DMS79 (cell line): ENCODE measurements at regions not wholly inside any gene's neighbourhood (a gene's known extent, or its start where the extent isn't known, plus 50 kb on each side); places are given as distances from the start of the nearest gene placed in this dataset.
"Not testable (repeated sequence)": the region's sequence is repeated elsewhere in the genome, so short reads cannot be mapped to it uniquely, and the experiment has no call there.

Source experiments
- DNase-seq: peaks from one replicate; lab custom pipeline; 2025; lab: John Stamatoyannopoulos, UW

DNA sequence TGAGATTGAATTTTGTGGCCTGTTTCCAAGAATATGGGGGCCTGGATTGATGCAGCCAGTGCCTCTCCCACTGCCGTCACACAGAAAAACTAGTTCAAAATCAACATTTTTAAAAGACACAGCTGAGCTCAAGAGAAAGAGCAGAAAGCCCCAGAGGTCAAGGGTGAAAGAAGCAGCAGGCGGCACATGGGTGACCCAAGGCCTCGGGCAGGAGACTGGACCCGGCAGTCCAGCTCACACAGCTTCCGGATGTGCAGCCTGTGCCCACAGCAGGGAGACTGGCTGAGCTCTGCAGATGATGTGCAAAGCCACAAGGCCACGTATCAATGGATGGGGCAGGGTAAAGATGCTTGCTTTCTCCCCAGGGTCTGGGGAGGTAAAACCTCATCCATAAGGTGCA, 50.4 kb upstream of the RNF32 start:
- DNase-seq = no peak

DNA sequence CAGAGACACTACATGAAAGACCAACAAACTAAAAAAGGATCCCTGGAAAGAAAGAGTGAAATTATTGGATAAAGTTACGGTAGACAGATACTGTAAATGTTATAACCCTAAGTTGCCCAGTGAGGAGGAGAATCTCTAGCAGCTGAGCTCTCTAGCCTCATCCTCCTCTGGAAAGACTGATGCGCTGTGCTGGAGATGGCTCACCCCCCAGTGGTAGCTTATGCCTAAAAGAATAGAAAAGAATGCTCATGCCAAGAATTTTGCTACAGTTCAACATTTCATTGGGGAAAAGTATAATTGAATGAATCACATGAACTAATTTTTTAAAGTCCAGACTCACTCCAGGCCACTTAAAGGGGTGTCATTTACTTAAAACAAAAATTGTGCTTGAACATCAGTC, 50.8 kb upstream of the RNF32 start:
- DNase-seq = no peak

DNA sequence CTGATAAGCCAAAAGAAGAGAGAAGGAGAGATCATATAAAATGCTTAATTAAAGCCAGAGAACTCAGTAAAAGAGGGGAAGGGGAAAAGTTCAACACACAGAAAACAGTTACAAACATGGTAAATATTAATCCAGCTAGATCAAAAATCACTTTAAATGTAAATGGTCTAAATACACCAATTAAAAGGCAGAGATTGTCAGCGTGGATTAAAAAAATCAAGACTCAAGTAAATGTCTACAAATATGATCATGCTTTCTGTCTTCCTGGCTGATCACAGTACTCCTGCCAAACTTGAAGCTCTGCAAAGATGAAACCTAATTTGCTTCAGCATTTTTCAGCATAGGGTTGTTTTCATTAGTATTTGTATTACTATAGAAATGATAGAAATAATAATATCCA, 54.6 kb upstream of the RNF32 start:
- no peak for DNase-seq

DNA sequence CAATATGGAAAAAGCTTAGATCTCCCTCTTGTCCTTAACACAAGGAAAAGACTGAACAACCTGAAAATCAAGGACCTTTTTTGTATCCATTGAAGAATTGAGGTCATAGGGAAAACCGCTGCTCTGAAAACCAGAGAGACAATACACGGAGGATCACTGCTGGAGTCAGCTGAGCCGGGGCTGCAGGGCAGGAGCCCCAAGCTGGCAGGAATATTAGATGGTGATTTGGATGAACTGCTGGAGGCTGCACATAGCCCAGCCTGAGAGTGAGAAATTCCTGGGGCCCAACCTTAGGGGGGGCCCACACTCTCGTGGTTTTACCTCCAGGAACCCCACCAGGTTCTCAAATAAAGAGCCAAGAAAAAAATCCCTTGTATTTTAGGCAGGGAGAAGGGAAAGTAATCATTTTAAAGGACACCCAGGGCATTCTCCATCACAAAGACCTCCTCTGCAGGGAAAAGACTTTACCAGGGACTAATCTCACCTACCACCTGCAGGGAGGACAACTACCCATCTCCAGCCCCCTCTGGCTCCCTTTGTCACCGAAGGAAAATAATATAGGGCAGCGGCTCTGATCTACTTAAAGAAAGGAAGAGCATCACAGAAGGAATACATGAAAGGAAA, 55.4 kb upstream of the RNF32 start:
- no peak for DNase-seq

DNA sequence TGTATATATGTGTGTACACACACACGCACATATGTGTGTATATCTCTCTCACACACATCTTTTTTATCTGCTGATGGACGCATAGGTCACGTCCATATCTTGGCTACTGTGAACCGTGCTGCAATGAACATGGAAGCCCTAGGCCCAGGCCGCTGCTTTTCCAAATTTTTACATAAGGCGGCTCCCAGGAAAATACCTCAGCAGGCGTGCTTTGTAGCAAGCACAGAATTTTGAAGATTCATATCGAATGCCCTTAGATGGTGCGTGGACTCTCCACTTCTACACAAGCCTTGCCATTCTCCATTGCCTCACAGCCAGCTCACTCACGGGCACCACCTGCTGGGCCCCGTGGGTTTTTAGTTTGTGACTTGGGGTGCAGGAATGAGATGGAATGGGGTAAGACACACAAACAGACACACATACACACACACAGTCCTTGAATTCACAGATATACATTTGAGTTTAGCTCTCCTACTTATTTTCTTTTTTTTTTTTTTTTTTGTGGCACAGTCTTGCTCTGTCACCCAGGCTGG, 57.9 kb upstream of the RNF32 start:
- DNase-seq = no peak

DNA sequence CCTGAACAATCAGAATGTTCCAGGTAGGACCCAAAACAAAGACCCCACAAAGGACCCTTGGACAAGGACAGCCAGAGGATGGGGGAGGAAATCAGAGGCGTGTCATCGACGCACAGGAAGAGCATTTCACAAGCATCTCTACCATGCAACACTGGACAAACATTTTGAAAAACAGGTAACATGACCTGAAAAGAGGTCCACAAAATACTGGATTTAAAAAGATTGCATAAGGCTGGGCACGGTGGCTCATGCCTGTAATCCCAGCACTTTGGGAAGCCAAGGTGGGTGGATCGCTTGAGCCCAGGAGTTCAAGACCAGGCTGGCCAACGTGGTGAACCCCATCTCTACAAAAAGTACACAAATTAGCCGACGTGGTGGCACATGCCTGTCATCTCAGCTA, 60.5 kb upstream of the RNF32 start:
- DNase-seq = no peak

DNA sequence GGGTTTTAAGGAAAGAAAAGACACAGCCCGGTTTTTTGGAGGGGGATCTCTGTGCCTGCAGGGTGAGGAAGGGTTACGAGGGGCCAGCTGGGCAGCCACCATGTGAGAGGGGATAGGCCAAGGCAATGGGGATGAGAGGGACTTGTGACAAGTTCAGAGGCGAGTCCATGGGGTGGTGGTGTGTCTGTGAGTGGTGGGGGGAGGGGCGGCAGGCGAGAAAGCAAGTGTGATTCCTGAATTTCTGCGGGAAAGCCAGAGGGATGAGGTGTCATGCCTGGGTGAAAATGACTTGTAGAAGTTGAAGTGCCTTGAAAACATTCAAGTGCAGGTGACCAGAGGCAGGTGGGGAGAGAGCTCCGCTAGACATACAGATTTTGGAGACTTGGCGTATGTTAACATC, 61.0 kb upstream of the RNF32 start:
- DNase-seq = no peak

DNA sequence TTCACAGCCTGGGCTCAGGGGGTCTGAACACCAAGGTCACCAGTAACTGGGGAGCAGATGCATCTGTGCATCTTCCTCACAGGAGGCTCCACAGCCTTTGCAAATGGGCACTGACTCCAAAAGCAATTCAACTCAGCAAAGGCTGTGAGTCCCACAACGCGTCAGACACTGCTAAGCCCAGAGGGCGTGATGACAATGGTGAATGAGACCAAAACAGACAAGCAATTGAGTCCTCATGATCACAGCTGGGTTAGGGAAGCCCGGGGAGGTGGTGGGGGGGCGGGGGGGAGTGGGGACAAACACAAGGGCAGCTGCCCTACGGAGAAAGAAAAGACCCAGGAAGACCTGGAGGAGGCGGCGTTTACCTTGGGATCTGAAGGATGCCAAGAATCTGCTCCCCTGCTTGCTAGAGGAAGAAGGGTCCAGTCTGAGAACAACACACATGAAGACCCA, 61.6 kb upstream of the RNF32 start:
- DNase-seq = no peak

DNA sequence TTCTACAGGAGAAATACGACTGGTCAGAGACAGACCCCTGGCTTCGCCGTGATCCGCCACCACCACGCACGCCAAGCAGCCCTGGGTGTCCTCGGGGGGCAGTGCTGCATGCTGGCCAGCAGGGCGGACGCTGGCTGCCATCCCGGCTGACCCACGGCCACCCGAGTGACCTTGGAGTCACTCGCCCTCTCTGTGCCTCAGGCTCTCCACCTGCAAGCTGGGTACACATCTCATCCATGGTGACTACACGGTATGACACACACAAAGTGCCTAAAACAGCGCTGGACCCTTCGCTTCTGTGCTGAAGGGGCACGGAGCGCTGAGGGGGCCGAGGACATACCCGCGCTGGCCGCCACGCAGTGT, 62.0 kb upstream of the RNF32 start:
- DNase-seq = no peak

DNA sequence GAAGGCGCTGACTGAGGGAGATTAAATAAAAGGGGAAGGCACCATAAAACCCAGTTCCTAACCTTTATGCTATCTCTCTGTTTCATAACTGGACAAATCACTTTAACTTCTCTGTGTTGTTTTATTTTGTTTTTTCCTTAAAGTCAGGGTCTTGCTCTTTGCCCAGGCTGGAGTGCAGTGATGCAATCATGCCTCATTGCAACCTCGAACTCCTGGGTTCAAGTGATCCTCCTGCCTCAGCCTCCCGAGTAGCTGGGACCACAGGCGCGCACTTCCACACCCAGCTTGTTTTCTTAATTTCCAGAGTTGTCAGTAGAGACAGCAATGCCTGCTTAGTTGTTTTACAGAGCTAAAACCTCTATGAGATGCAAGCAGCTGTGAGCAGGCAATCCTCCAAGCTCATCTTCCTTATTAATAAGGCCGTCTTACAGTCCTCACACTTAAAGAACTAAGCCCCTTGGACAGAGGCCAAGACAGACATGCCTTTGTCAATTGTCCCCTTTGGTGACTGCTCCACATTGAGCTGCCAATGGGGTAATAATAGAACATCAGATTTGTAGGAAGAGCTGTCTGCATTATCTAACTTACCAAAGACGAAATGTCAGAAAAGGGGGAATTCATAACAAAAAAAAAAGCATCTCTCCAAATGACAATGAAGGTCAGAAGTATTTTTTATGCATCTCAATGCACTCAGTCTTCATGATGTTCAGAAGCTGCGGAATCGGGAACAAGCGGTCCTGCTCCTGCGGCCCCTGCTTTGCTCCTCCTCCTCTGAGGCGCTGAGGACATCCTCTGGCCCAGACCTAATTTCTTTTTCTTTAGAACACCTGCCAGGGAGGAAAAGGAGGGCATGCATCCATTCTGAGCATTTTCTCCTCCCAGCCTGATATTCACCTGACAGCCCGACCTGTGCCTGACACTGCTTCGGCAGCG, 62.7 kb upstream of the RNF32 start:
- DNase-seq = no peak

DNA sequence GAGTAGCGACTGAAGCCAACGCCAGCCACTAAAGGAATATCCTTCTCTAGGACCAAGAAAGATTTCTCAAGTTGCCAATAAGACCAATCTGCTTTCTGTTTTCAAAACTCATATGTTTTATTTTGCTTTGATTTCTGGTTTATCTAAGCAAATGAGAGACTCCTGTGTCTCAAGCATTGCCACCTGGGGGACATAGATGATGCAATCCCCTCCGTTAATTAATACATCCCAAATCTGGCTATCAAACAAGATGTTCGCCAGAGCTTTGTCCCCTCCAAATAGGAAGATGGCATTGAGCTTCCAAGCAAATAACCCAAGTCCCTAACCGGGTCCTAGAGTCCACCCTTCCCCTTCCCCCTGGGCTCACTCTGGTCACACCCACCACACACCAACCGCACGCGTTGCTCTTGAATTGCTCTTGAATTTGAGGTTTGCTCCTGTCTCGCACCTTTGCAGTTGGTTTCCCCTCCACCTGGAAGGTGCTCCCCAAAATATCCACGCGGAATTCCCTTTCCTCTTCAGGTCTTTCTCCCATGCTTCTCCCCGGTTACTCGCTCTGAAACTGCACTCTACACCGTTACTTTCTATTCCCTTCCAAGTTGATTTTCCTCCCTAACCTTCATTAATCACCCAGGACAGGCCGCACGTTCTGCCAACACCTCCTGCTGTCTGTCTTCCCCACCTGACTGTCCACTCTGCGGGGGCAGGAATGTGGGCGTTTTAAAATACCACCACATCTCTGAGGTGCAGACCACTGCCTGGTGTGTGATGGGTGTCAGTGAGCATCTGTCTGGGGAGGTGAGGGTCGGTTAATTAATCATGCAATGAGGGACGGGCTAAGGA, 64.1 kb upstream of the RNF32 start:
- no peak for DNase-seq

DNA sequence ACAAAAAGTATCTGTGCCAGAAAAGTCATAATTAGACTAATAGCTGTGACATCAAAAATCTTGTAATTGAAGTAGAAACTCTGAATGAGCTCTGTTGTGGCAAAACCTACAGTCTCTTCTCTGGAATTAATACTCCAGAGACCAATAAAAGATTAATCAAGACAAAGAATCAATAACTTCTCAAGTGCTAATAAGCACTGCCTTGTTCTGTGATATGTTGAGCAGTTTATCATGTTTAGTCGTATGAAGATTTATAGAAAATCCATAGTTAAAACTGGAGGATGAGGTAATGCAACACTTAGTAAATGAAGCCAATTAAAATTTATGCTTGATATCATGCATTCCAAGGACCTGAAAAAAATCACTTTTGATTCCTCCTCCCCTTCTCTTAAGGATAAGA, 72.3 kb upstream of the RNF32 start:
- no peak for DNase-seq

DNA sequence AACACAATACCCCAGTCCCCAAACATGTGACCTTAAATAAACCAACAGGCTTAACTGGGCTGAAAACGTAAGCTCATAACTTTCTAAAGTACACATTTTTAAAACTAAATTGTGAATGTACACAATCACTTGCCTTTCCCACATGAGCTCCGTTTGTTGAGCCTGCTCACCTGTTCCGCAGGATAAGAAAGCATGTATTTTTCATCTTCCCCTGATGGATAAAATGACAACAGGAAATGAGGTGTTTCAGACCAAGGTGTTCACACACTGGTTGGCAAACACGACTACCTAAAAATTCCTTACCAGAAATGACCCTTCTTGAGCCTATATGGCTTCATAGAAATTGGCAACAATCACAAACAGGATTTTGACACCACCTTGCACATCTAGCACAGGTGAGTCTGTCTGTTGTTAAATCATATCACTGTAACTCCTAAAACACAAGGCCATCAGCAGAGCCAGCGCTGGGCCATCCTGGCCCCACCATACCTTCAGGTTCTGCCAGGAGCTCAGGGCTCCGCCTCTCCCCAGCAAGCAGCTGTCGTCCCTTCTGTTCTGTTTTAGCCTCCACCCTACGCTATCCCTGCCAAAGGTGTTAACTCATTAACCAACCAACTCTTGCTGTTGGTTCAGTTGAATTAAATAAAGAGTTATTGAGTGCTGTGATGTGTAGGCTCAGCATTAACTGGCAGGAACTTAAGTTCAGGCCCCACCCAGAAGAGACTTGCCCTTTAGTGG, 73.6 kb upstream of the RNF32 start:
- DNase-seq = no peak

DNA sequence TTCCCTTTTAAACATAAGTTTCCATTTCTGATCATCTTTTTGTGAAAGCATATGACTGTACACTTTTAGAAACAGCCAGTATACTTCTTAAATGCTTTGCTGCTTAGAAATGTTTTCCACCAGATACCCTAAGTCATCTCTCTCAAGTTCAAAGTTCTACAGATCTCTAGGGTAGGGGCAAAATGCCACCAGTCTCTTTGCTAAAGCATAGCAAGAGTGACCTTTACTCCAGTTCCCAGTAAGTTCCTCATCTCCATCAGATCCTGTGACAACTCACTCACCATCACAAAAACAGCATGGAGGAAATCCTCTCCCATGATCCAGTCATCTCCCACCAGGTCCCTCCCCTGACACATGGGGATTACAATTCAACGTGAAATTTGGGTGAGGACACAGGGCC, 75.6 kb upstream of the RNF32 start:
- DNase-seq = not testable (repeated sequence)

DNA sequence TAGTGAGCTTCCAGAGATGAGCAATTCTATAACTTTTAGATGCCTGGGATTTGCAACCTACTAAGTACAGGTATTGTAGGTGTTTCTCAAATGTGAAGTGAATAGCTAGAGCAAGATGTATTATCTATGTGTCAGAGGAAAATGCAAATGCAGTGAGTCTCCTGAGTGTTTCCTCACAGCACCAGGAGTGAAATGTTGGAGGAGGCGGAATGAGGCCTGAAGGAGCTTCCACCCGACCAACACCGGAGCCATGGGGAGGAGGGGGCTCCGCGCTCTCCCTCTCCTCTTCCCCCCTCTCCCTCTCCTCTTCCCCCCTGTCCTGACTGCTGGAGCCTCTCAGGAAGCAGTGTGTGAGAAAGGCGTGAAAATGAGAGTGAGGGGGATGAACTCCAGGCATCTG, 79.9 kb upstream of the RNF32 start:
- no peak for DNase-seq

DNA sequence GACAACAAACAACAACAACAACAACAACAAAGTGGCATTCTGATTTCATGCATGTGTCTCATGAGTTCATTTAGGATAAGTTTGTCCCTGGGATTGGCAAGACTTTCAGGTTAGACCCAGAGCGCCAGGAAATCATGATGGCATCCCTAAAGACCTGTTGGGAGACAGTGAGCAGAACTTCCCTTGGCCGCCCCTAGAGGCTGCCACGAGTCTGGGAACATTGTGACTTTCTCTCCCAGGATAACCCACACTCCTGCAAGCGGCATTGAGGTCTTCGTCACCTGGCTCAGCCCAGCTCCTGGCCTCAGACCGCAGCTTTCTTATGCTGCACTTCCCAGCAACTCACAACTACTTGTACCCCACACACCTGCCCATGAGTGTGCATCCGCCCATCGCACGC, 80.5 kb upstream of the RNF32 start:
- DNase-seq = no peak

DNA sequence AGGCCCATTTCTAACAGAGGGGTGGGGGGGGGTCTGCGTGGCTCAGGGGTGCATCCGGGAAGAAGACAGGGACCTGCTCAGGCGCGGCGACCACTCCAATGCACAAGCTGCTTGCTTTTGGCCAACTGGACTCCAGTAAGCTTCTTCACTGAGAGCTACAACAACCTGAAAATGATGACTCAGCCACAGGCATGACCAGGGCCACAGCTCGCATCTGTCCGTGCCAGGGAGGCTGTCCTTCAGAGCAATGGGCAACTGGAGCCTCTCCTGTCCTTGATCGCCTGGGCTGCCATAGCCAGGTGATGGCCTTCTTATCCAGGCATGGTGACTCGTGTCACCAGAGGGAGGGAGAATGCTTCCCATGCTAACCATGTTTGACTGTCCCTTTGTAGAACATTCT, 81.6 kb upstream of the RNF32 start:
- DNase-seq = no peak

DNA sequence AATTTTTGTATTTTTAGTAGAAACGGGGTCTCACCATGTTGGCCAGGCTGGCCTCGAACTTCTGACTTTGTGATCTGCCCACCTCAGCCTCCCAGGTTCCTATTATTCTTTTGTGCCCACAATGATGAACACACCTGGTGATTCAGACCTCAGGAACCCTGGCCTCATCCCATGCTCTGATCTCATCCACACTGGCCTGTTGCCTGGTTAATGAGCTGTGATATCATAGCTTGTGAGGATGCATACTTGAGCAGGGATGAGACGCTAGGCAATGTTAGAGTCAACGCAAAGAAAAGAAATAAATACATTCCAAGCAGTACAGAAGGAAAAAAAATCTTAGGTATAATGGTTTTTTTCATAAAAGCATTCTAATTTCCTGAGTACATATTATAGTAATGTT, 82.4 kb upstream of the RNF32 start:
- no peak for DNase-seq

DNA sequence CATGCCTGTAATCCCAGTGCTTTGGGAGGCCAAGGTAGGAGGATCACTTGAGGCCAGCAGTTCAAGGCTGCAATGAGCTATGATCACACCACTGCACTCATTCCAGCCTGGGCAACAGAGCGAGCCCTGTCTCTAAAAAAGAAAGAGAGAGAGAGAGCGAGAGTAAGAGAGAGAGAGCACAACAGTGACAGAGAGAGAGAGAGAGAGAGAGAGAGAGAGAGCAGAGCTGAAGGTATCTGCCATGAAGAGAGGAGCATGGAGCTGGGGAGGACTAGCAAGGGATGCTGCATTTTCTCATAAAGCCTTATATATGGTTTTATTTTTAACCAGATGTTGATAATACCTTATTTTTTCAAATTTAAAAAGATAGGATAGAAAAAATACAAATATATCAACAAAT, 84.5 kb upstream of the RNF32 start:
- no peak for DNase-seq

DNA sequence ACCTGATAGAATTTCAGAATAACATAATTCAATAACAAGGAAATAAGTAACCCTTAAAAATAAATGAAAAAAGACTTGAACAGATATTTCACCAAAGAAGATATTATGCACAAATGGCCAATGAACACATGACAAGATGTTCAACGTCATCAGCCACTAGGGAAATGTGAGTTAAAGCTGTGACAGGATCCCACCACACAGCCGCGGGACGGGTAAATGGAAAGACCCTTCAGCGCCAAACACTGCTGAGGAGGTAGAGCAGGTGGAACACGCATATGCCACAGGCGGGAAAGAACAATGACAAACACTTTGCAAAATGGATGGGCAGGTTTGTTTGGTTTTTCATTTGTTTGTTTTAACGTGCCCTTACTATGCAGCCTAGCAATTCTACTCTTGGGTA, 86.1 kb upstream of the RNF32 start:
- DNase-seq = no peak

DNA sequence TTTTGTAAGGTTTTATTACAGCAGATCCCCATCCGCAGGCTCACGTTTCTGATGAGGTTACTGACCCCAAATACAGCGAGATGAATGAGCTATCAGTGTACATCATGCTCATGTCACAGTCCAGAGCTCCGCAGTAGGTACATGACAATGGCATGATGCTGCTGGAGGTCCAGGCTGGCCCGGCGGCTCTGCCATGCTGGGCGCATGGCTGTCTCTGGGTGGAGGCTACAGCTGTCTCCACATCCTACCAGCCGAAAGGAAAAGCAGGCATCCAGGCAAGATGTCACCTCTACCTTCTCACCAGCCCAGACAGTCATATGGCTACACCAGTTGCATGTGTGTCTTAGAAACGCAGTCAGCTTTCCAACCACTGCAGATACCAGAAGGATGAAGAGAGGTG, 90.9 kb upstream of the RNF32 start:
- DNase-seq = no peak
